ENCODE measurements at regions not wholly inside any gene's neighbourhood (a gene's known extent, or its start where the extent isn't known, plus 50 kb on each side); places are given as distances from the start of the nearest gene placed in this dataset.

- intact Hi-C loops (cut with micrococcal nuclease): loop anchor here (5.0 kb wide), 1 partner anchor 219 kb away; no protein-coding TSS in a partner anchor
- CTCF ChIA-PET: no interaction called here
Observed at GRCh38 chr5:171627936-171628632, 157.5 kb upstream of the SMIM23 start.

More at GRCh38 chr5:171627936-171628632, 157.5 kb upstream of the SMIM23 start:
- Histone ChIP-seq H2AK9ac (replicated peaks; ENCODE audit: low read depth, low read length, poor library complexity) (no peak overlapping the region), H4K91ac (ENCODE audit: insufficient read depth, low read depth, low read length) (no peak overlapping the region), H3K27me3 (ENCODE audit: control insufficient read depth, insufficient read depth, low read length) (peaks cover 57% of the 10 kb centered on the region), H3K9me3 (ENCODE audit: control insufficient read depth, insufficient read depth, low read length) (no peaks in the 10 kb centered on the region), H3K36me3 (ENCODE audit: control insufficient read depth, insufficient read depth, low read length) (no peaks in the 10 kb centered on the region), H2AK5ac (ENCODE audit: low read depth, low read length) (no peak overlapping the region), H3K23ac (ENCODE audit: low read depth, low read length) (no peak overlapping the region), H3K27ac (ENCODE audit: insufficient read depth, low read length) (no peak overlapping the region), H3K18ac (ENCODE audit: low read depth, low read length) (no peak overlapping the region), H4K20me1 (ENCODE audit: insufficient read depth, low read length) (no peaks in the 10 kb centered on the region), H3K79me1 (ENCODE audit: low read depth in 1 of 2, low read length in 2 of 2) (no peaks in the 10 kb centered on the region), H3K9me1 (ENCODE audit: insufficient read depth, low read length) (no peaks in the 10 kb centered on the region), H3K4me1 (ENCODE audit: control insufficient read depth, insufficient read depth, low read length) (no peaks in the 10 kb centered on the region), H4K8ac (ENCODE audit: low read depth in 2 of 2, low read length in 2 of 2) (no peak overlapping the region), H2BK20ac (ENCODE audit: low read depth, low read length) (no peak overlapping the region), H3K4me3 (ENCODE audit: insufficient read depth, low read depth, low read length) (no peak overlapping the region), H3K4me2 (ENCODE audit: low read depth, low read length) (no peak overlapping the region), H2BK120ac (ENCODE audit: low read depth, low read length) (no peak overlapping the region), H2AFZ (replicated peaks; ENCODE audit: low read length, poor library complexity) (no peak overlapping the region), H4K5ac (ENCODE audit: low read depth, low read length) (no peak overlapping the region), H2BK5ac (ENCODE audit: low read depth, low read length, poor library complexity, severe bottlenecking) (no peak overlapping the region), H3K4ac (ENCODE audit: low read depth, low read length) (no peak overlapping the region), H3K56ac (ENCODE audit: extremely low read depth, insufficient read depth, low read length) (no peak overlapping the region), H2BK15ac (ENCODE audit: low read depth, low read length) (no peak overlapping the region), H3K9ac (ENCODE audit: low read depth, low read length) (no peak overlapping the region), H3K14ac (replicated peaks; ENCODE audit: low read depth, low read length) (no peak overlapping the region)
- BruUV-seq (replicated peaks): no TSS peak
- TF ChIP-seq RAD21 (IDR thresholded peaks at IDR 0.05; ENCODE audit: low read length): no peak
- TF ChIP-seq NFE2L2 (IDR thresholded peaks at IDR 0.05; ENCODE audit: low read depth, low read length): no peak
- TF ChIP-seq POLR2A (IDR thresholded peaks at IDR 0.05; ENCODE audit: low read depth, low read length): no peak
- TF ChIP-seq CEBPB (IDR thresholded peaks at IDR 0.05; ENCODE audit: low read depth, low read length): no peak
- TF ChIP-seq MAZ (IDR thresholded peaks at IDR 0.05; ENCODE audit: borderline replicate concordance, low read depth, low read length): no peak
- TF ChIP-seq ELK1 (IDR thresholded peaks at IDR 0.05; ENCODE audit: borderline replicate concordance, low read depth, low read length): no peak
- no peak for TF ChIP-seq RCOR1 (IDR thresholded peaks at IDR 0.05; ENCODE audit: insufficient replicate concordance, low read length)
- TF ChIP-seq SMC3 (IDR thresholded peaks at IDR 0.05; ENCODE audit: low read depth, low read length): no peak
- no peak for TF ChIP-seq USF2 (IDR thresholded peaks at IDR 0.05; ENCODE audit: low read depth, low read length)
- no peak for TF ChIP-seq CHD1 (IDR thresholded peaks at IDR 0.05; ENCODE audit: low read depth, low read length)
- TF ChIP-seq MXI1 (IDR thresholded peaks at IDR 0.05; ENCODE audit: borderline replicate concordance, low read depth, low read length): no peak
- TF ChIP-seq CTCF (conservative IDR thresholded peaks at IDR 0.05; ENCODE audit: low read depth, low read length): no peak
- no peak for TF ChIP-seq MAFK (IDR thresholded peaks at IDR 0.05; ENCODE audit: low read depth, low read length)
- no peak for TF ChIP-seq BHLHE40 (IDR thresholded peaks at IDR 0.05; ENCODE audit: low read depth, low read length)
- no peak for TF ChIP-seq FOS (IDR thresholded peaks at IDR 0.05; ENCODE audit: low read depth, low read length)
- TF ChIP-seq RFX5 (IDR thresholded peaks at IDR 0.05; ENCODE audit: low read depth, low read length): no peak
- no peak for DNase-seq
- POLR2A ChIA-PET (ENCODE audit: unreplicated experiment): no interaction called here
- dilution Hi-C loops (cut with HindIII; ENCODE audit: low sequenced_read_pairs, unreplicated experiment): no loop called here
- 45% methylated on average over 9 of the region's 9 CpGs; no CpG with 5 or more reads in 1 of the 2 experiments for WGBS, 2 experiments (ENCODE audit: extremely low coverage in 2 of 2, insufficient read length in 1 of 2)
- ATAC-seq (ENCODE audit: low read depth): no peak
- in situ Hi-C loops (cut with MboI; ENCODE audit: low sequenced_read_pairs): no loop called here
